ENCODE measurements at regions not wholly inside any gene's neighbourhood (a gene's known extent, or its start where the extent isn't known, plus 50 kb on each side); places are given as distances from the start of the nearest gene placed in this dataset.
"Not testable (repeated sequence)": the region's sequence is repeated elsewhere in the genome, so short reads cannot be mapped to it uniquely, and the experiment has no call there.

DNA sequence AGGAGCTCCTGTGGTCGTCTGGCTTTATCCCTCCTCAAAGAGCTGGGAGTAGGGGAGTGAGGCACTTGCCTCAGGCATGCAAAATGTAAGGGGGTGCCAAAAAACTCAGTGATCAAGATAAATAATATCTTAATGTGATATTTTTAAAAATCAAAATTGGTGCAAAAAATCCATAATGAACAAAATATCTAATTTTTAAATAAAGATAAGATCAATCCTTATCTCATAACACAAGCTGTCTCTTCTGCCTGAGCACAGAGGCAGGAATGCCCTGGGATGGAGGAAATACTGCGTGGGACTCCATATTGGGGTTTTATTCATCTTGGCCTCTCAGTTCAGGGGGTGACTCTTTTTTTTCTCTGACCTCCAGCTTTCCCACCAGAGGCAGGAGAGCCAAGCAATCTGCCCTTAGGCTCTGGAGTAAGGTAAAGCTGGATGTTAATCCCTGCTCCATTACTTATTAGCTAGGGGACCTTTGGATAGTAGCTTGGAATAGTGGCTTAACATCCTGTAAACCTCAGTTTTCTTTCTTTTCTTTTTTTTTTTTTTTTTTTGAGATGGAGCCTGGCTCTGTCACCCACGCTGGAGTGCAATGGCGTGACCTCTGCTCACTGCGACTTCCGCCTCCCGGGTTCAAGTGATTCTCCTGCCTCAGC, 77.3 kb upstream of the NFASC start:
- no peak for TF ChIP-seq CTCF (IDR thresholded peaks at IDR 0.05; ENCODE audit: insufficient read depth in 1 of 2, low read depth in 1 of 2, low read length in 1 of 2, severe bottlenecking in 1 of 2, unreplicated experiment in 1 of 2)

DNA sequence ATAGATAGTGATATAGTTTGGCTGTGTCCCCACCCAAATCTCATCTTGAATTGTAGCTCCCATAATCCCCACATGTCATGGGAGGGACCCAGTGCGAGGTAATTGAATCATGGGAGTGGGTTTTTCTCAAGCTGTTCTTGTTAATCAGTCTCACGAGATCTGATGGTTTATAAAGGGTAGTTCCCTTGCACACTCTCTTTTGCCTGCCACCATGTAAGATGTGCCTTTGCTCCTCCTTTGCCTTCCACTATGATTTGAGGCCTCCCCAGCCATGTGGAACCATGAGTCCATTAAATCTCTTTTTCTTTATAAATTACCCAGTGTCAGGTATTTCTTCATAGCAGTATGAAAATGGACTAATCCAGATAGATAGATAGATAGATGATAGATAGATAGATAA, 73.8 kb upstream of the NFASC start:
- POLR2A ChIA-PET; H3K36me3 ChIP-seq (ENCODE audit: control insufficient read depth, insufficient read depth, low read length); H3K4me3 Mint-ChIP-seq (ENCODE audit: unreplicated experiment); intact Hi-C loops (cut with micrococcal nuclease; ENCODE audit: unreplicated experiment); H3K36me3 Mint-ChIP-seq (ENCODE audit: insufficient read depth, unreplicated experiment); BruUV-seq (replicated peaks); H3K27me3 ChIP-seq (replicated peaks; ENCODE audit: control insufficient read depth, insufficient read depth, low read length); H3K4me1 ChIP-seq; H3K27me3 Mint-ChIP-seq (ENCODE audit: insufficient read depth, unreplicated experiment); H3K9me3 Mint-ChIP-seq (ENCODE audit: unreplicated experiment); H3K9me3 ChIP-seq; DNase-seq; H3K27ac Mint-ChIP-seq (ENCODE audit: unreplicated experiment); H3K4me1 Mint-ChIP-seq (ENCODE audit: low read depth, unreplicated experiment); H3K4me3 ChIP-seq (ENCODE audit: low read depth, low read length): not testable (repeated sequence)
- CTCF ChIA-PET: interaction anchor here (4.3 kb wide), 1 partner anchor 10 kb away, joined by 26 read pairs; no protein-coding TSS in a partner anchor

More for the DNA sequence above, 77.3 kb upstream of the NFASC start:
- H3K4me1 ChIP-seq: no peaks in the 10 kb centered on the region
- no peaks in the 10 kb centered on the region for H3K9me3 Mint-ChIP-seq (ENCODE audit: unreplicated experiment)
- DNase-seq: peak in 1 of 2 experiments; percentile 9
- intact Hi-C loops (cut with micrococcal nuclease; ENCODE audit: unreplicated experiment): no loop called here
- CTCF ChIA-PET: interaction anchor here (0.7 to 4.3 kb wide), 5 partner anchors 14 to 1209 kb away, joined by 3 to 26 read pairs (median 3); no protein-coding TSS in a partner anchor
- no peak overlapping the region for H3K27ac Mint-ChIP-seq (ENCODE audit: unreplicated experiment)
- POLR2A ChIA-PET: interaction anchor here (0.6 kb wide), 1 partner anchor 137 kb away, joined by 3 read pairs; no protein-coding TSS in a partner anchor
- no peaks in the 10 kb centered on the region for H3K27me3 ChIP-seq (replicated peaks; ENCODE audit: control insufficient read depth, insufficient read depth, low read length)
- no peaks in the 10 kb centered on the region for H3K36me3 ChIP-seq (ENCODE audit: control insufficient read depth, insufficient read depth, low read length)
- H3K36me3 Mint-ChIP-seq (ENCODE audit: insufficient read depth, unreplicated experiment): no peaks in the 10 kb centered on the region
- no peaks in the 10 kb centered on the region for H3K4me1 Mint-ChIP-seq (ENCODE audit: low read depth, unreplicated experiment)
- H3K4me3 Mint-ChIP-seq (ENCODE audit: unreplicated experiment): no peak overlapping the region
- H3K27me3 Mint-ChIP-seq (ENCODE audit: insufficient read depth, unreplicated experiment): peaks cover 15% of the 10 kb centered on the region
- H3K9me3 ChIP-seq: no peaks in the 10 kb centered on the region
- BruUV-seq (replicated peaks): no TSS peak
- no peak overlapping the region for H3K4me3 ChIP-seq (ENCODE audit: low read depth, low read length)

DNA sequence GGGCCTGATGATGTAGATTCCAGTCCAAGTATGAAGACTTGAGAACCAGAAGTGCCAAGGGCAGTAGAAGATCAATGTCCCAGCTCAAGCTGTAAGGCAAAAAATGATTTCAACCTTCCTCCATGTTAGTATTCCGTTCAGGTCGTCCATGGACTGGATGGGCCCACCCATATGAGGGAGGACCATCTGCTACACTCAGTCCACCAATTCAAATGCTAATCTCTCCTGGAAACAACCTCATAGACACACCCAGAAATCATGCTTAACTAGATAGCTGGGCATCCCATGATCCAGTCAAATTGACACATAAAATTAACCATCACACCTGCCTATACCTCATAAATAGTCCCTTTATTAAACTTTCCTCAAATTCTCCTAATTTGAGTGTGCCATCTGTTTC, 73.3 kb upstream of the NFASC start:
- no peak overlapping the region for H3K27ac Mint-ChIP-seq (ENCODE audit: unreplicated experiment)
- ChIA-PET CTCF (no interaction called here), POLR2A (no interaction called here)
- BruUV-seq (replicated peaks): no TSS peak
- no peaks in the 10 kb centered on the region for H3K4me1 ChIP-seq
- H3K27me3 ChIP-seq (replicated peaks; ENCODE audit: control insufficient read depth, insufficient read depth, low read length): no peaks in the 10 kb centered on the region
- no peak overlapping the region for H3K4me3 ChIP-seq (ENCODE audit: low read depth, low read length)
- H3K4me3 Mint-ChIP-seq (ENCODE audit: unreplicated experiment): no peak overlapping the region
- no peaks in the 10 kb centered on the region for H3K9me3 ChIP-seq
- H3K4me1 Mint-ChIP-seq (ENCODE audit: low read depth, unreplicated experiment): no peaks in the 10 kb centered on the region
- no peaks in the 10 kb centered on the region for H3K36me3 ChIP-seq (ENCODE audit: control insufficient read depth, insufficient read depth, low read length)
- H3K9me3 Mint-ChIP-seq (ENCODE audit: unreplicated experiment): no peaks in the 10 kb centered on the region
- H3K36me3 Mint-ChIP-seq (ENCODE audit: insufficient read depth, unreplicated experiment): no peaks in the 10 kb centered on the region
- H3K27me3 Mint-ChIP-seq (ENCODE audit: insufficient read depth, unreplicated experiment): peaks cover 5% of the 10 kb centered on the region
- TF ChIP-seq CTCF (IDR thresholded peaks at IDR 0.05; ENCODE audit: insufficient read depth in 1 of 2, low read depth in 1 of 2, low read length in 1 of 2, severe bottlenecking in 1 of 2, unreplicated experiment in 1 of 2): no peak
- intact Hi-C loops (cut with micrococcal nuclease; ENCODE audit: unreplicated experiment): no loop called here
- DNase-seq: no peak
